ENCODE measurements at regions not wholly inside any gene's neighbourhood (a gene's known extent, or its start where the extent isn't known, plus 50 kb on each side); places are given as distances from the start of the nearest gene placed in this dataset.
"Not testable (repeated sequence)": the region's sequence is repeated elsewhere in the genome, so short reads cannot be mapped to it uniquely, and the experiment has no call there.

DNA sequence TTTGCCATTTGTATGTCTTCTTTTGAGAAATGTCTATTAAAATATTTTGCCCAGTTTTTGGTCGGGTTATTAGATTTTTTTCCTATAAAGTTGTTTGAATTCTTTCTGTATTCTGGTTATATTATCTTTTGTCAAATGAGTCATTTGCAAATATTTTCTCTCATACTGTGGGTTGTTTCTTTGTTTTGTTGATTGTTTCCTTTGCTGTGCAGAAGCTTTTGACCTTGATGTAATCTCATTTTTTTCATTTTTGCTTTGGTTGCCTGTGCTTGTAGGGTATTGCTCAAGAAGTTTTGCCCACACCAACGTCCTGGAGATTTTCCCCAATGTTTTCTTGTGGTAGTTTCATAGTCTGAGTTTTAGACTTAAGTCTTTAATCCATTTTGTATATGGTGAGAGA is 245.7 kb downstream of the ADCYAP1 start:
- H3K79me2 ChIP-seq (ENCODE audit: control insufficient read depth, insufficient read depth, low read length, poor library complexity) = no peaks in the 10 kb centered on the region
- H3K36me3 ChIP-seq (ENCODE audit: control insufficient read depth in 1 of 2, insufficient read depth in 2 of 2, low read length in 2 of 2) = no peaks in the 10 kb centered on the region
- no peak overlapping the region for H3K4me2 ChIP-seq (ENCODE audit: low read length)
- no peak overlapping the region for H2BK5ac ChIP-seq (ENCODE audit: low read depth, low read length, poor library complexity)
- no peak overlapping the region for H2BK12ac ChIP-seq (ENCODE audit: low read length)
- no peak overlapping the region for H3K9ac ChIP-seq (ENCODE audit: low read length)
- no peak overlapping the region for H3K4ac ChIP-seq (ENCODE audit: low read depth, low read length)
- DNase-seq = peak in 1 of 2 donors; percentile 81
- H3K4me1 ChIP-seq (ENCODE audit: control insufficient read depth in 1 of 2, insufficient read depth in 2 of 2, low read length in 2 of 2) = no peaks in the 10 kb centered on the region
- no peak overlapping the region for H4K91ac ChIP-seq (ENCODE audit: low read depth, low read length)
- no peak overlapping the region for H2BK120ac ChIP-seq (ENCODE audit: insufficient read depth, low read length, poor library complexity)
- H4K12ac ChIP-seq (ENCODE audit: low read depth, low read length) = no peak overlapping the region
- H3K23ac ChIP-seq (ENCODE audit: low read length) = no peak overlapping the region
- no peak overlapping the region for H3K4me3 ChIP-seq (ENCODE audit: low read depth, low read length)
- no peak overlapping the region for H3K27ac ChIP-seq (ENCODE audit: low read depth, low read length)
- H2AFZ ChIP-seq (ENCODE audit: insufficient read depth, low read length, poor library complexity) = no peak overlapping the region
- no peak overlapping the region for H4K8ac ChIP-seq (ENCODE audit: low read depth, low read length)
- H3K9me3 ChIP-seq (ENCODE audit: insufficient read depth, low read depth, low read length) = no peaks in the 10 kb centered on the region
- no peaks in the 10 kb centered on the region for H3K79me1 ChIP-seq (ENCODE audit: low read length)
- H2AK5ac ChIP-seq (ENCODE audit: low read length) = no peak overlapping the region
- WGBS (ENCODE audit: extremely low coverage, insufficient coverage, insufficient read length) = no CpG with 5 or more reads among the region's 2 CpGs
- no peaks in the 10 kb centered on the region for H3K27me3 ChIP-seq (ENCODE audit: insufficient read depth, low read length)
- H3K14ac ChIP-seq (ENCODE audit: low read length) = no peak overlapping the region
- no peak overlapping the region for H3K18ac ChIP-seq (ENCODE audit: low read length)

DNA sequence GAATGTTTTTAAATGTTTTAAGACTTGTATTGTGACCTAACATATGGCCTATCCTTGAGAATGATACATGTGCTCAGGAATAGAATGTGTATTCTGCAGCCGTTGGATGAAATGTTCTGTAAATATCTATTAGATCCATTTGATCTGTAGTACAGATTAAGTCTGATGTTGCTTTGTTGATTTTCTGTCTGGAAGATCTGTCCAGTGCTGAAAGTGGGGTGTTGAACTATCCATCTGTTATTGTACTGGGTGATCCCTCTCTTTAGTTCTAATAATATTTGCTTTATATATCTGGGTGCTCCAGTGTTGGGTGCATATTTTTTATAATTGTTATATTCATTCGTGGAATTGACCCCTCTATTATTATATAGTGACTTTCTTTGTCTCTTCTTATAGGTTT is 248.3 kb downstream of the ADCYAP1 start:
- not testable (repeated sequence) for H3K9me3 ChIP-seq (ENCODE audit: insufficient read depth, low read depth, low read length); H3K4me1 ChIP-seq (ENCODE audit: control insufficient read depth in 1 of 2, insufficient read depth in 2 of 2, low read length in 2 of 2); H3K23ac ChIP-seq (ENCODE audit: low read length); H3K27ac ChIP-seq (ENCODE audit: low read depth, low read length); H3K4me3 ChIP-seq (ENCODE audit: low read depth, low read length); H4K12ac ChIP-seq (ENCODE audit: low read depth, low read length); H3K4me2 ChIP-seq (ENCODE audit: low read length); H4K8ac ChIP-seq (ENCODE audit: low read depth, low read length); DNase-seq; H2BK12ac ChIP-seq (ENCODE audit: low read length); H4K91ac ChIP-seq (ENCODE audit: low read depth, low read length); H3K27me3 ChIP-seq (ENCODE audit: insufficient read depth, low read length); H2BK5ac ChIP-seq (ENCODE audit: low read depth, low read length, poor library complexity); H3K79me1 ChIP-seq (ENCODE audit: low read length); H2AFZ ChIP-seq (ENCODE audit: insufficient read depth, low read length, poor library complexity); H3K18ac ChIP-seq (ENCODE audit: low read length); H3K79me2 ChIP-seq (ENCODE audit: control insufficient read depth, insufficient read depth, low read length, poor library complexity); H2AK5ac ChIP-seq (ENCODE audit: low read length); H3K4ac ChIP-seq (ENCODE audit: low read depth, low read length); H2BK120ac ChIP-seq (ENCODE audit: insufficient read depth, low read length, poor library complexity); H3K14ac ChIP-seq (ENCODE audit: low read length); H3K36me3 ChIP-seq (ENCODE audit: control insufficient read depth in 1 of 2, insufficient read depth in 2 of 2, low read length in 2 of 2); H3K9ac ChIP-seq (ENCODE audit: low read length)
- WGBS (ENCODE audit: extremely low coverage, insufficient coverage, insufficient read length) = no CpG with 5 or more reads among the region's 2 CpGs

DNA sequence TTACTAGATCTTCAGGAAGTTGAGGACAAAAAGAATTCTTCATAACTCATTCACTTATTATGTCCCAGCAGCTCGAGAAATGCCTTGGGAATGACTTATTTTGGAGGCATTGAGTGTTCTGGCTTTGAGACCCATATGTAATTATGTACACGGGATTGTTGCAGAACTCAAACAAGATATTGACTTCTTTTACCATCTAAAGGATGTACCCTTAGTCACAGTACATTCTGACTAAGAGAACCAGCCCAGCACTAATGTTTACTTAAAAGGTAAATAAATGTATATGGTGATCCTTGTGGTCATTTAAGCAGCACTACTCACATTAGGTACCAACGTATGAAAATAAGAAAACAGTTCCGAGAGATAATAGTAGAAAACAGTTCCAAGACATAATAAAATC is 268.9 kb downstream of the ADCYAP1 start:
- Histone ChIP-seq H3K27me3 (ENCODE audit: insufficient read depth, low read length) (no peaks in the 10 kb centered on the region), H2BK12ac (ENCODE audit: low read length) (no peak overlapping the region), H4K91ac (ENCODE audit: low read depth, low read length) (no peak overlapping the region), H3K4me2 (ENCODE audit: low read length) (no peak overlapping the region), H3K9me3 (ENCODE audit: insufficient read depth, low read depth, low read length) (peaks cover 3% of the 10 kb centered on the region), H2BK5ac (ENCODE audit: low read depth, low read length, poor library complexity) (no peak overlapping the region), H3K27ac (ENCODE audit: low read depth, low read length) (no peak overlapping the region), H3K4me3 (ENCODE audit: low read depth, low read length) (no peak overlapping the region), H2AK5ac (ENCODE audit: low read length) (no peak overlapping the region), H3K18ac (ENCODE audit: low read length) (no peak overlapping the region), H3K9ac (ENCODE audit: low read length) (no peak overlapping the region), H3K79me1 (ENCODE audit: low read length) (no peaks in the 10 kb centered on the region), H3K79me2 (ENCODE audit: control insufficient read depth, insufficient read depth, low read length, poor library complexity) (no peaks in the 10 kb centered on the region), H3K14ac (ENCODE audit: low read length) (no peak overlapping the region), H3K4me1 (ENCODE audit: control insufficient read depth in 1 of 2, insufficient read depth in 2 of 2, low read length in 2 of 2) (no peaks in the 10 kb centered on the region), H2AFZ (ENCODE audit: insufficient read depth, low read length, poor library complexity) (no peak overlapping the region), H3K4ac (ENCODE audit: low read depth, low read length) (no peak overlapping the region), H4K12ac (ENCODE audit: low read depth, low read length) (no peak overlapping the region), H3K36me3 (ENCODE audit: control insufficient read depth in 1 of 2, insufficient read depth in 2 of 2, low read length in 2 of 2) (no peaks in the 10 kb centered on the region), H3K23ac (ENCODE audit: low read length) (no peak overlapping the region), H4K8ac (ENCODE audit: low read depth, low read length) (no peak overlapping the region), H2BK120ac (ENCODE audit: insufficient read depth, low read length, poor library complexity) (no peak overlapping the region)
- no CpG with 5 or more reads among the region's 4 CpGs for WGBS (ENCODE audit: extremely low coverage, insufficient coverage, insufficient read length)
- peak; percentile 48 to 61 for DNase-seq

DNA sequence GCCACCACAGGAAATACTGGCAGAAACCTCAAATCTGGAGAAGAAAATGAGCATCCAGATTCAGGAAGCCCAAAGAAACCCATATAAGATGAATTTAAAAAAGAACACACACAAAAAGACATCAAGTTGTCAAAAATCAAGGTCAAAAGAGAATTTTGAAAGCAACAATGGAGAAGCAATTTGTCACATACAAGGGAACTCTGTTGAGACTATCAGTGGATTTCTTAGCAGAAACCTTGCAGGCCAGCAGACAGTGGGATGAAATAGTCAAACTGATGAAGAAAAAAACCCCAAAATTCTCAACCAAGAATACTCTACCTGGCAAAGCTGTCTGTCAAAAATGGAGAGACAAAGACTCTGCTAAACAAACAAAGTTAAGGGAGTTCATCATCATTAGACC is 272.6 kb downstream of the ADCYAP1 start:
- Histone ChIP-seq H3K18ac (ENCODE audit: low read length) (no peak overlapping the region), H2AFZ (ENCODE audit: insufficient read depth, low read length, poor library complexity) (no peak overlapping the region), H3K23ac (ENCODE audit: low read length) (no peak overlapping the region), H2BK12ac (ENCODE audit: low read length) (no peak overlapping the region), H2AK5ac (ENCODE audit: low read length) (no peak overlapping the region), H4K12ac (ENCODE audit: low read depth, low read length) (no peak overlapping the region), H4K8ac (ENCODE audit: low read depth, low read length) (no peak overlapping the region), H3K4me1 (ENCODE audit: control insufficient read depth in 1 of 2, insufficient read depth in 2 of 2, low read length in 2 of 2) (no peaks in the 10 kb centered on the region), H3K79me2 (ENCODE audit: control insufficient read depth, insufficient read depth, low read length, poor library complexity) (no peaks in the 10 kb centered on the region), H3K9ac (ENCODE audit: low read length) (no peak overlapping the region), H3K79me1 (ENCODE audit: low read length) (no peaks in the 10 kb centered on the region), H3K36me3 (ENCODE audit: control insufficient read depth in 1 of 2, insufficient read depth in 2 of 2, low read length in 2 of 2) (no peaks in the 10 kb centered on the region), H2BK120ac (ENCODE audit: insufficient read depth, low read length, poor library complexity) (no peak overlapping the region), H4K91ac (ENCODE audit: low read depth, low read length) (no peak overlapping the region), H3K27ac (ENCODE audit: low read depth, low read length) (no peak overlapping the region), H2BK5ac (ENCODE audit: low read depth, low read length, poor library complexity) (no peak overlapping the region), H3K4me3 (ENCODE audit: low read depth, low read length) (no peak overlapping the region), H3K4me2 (ENCODE audit: low read length) (no peak overlapping the region), H3K27me3 (ENCODE audit: insufficient read depth, low read length) (no peaks in the 10 kb centered on the region), H3K9me3 (ENCODE audit: insufficient read depth, low read depth, low read length) (peaks cover 3% of the 10 kb centered on the region), H3K14ac (ENCODE audit: low read length) (no peak overlapping the region), H3K4ac (ENCODE audit: low read depth, low read length) (no peak overlapping the region)
- DNase-seq = no peak

DNA sequence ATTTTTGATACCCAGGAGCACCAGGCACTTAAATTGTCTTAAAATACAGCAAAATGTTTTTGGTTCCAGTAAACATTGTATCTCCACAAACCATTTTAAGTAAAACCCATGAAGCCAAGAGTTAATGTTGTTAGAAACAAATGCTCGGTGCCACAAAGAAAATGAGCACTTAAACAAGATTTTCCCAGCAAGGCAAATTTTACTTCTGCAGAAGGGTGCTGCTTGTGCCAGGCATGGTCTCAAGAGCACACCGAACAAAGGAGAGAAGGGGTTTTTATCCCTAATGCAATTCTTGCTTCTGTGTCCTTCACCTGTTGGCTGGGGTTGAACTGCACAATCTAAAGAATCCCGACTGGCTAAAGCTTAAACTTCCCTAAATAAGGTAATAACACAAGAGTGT is 286.7 kb downstream of the ADCYAP1 start:
- Histone ChIP-seq H3K36me3 (ENCODE audit: control insufficient read depth in 1 of 2, insufficient read depth in 2 of 2, low read length in 2 of 2) (no peaks in the 10 kb centered on the region), H4K12ac (ENCODE audit: low read depth, low read length) (no peak overlapping the region), H3K18ac (ENCODE audit: low read length) (no peak overlapping the region), H3K27ac (ENCODE audit: low read depth, low read length) (no peak overlapping the region), H2AFZ (ENCODE audit: insufficient read depth, low read length, poor library complexity) (no peak overlapping the region), H4K8ac (ENCODE audit: low read depth, low read length) (no peak overlapping the region), H3K27me3 (ENCODE audit: insufficient read depth, low read length) (no peaks in the 10 kb centered on the region), H3K4me2 (ENCODE audit: low read length) (no peak overlapping the region), H2BK12ac (ENCODE audit: low read length) (no peak overlapping the region), H3K4ac (ENCODE audit: low read depth, low read length) (no peak overlapping the region), H2BK120ac (ENCODE audit: insufficient read depth, low read length, poor library complexity) (no peak overlapping the region), H2AK5ac (ENCODE audit: low read length) (no peak overlapping the region), H3K79me1 (ENCODE audit: low read length) (no peaks in the 10 kb centered on the region), H3K14ac (ENCODE audit: low read length) (no peak overlapping the region), H2BK5ac (ENCODE audit: low read depth, low read length, poor library complexity) (no peak overlapping the region), H3K23ac (ENCODE audit: low read length) (no peak overlapping the region), H3K9me3 (ENCODE audit: insufficient read depth, low read depth, low read length) (peaks cover 2% of the 10 kb centered on the region), H3K4me1 (ENCODE audit: control insufficient read depth in 1 of 2, insufficient read depth in 2 of 2, low read length in 2 of 2) (no peaks in the 10 kb centered on the region), H4K91ac (ENCODE audit: low read depth, low read length) (no peak overlapping the region), H3K4me3 (ENCODE audit: low read depth, low read length) (no peak overlapping the region), H3K79me2 (ENCODE audit: control insufficient read depth, insufficient read depth, low read length, poor library complexity) (no peaks in the 10 kb centered on the region), H3K9ac (ENCODE audit: low read length) (peak overlapping the region; percentile 33)
- no CpG with 5 or more reads among the region's 3 CpGs for WGBS (ENCODE audit: extremely low coverage, insufficient coverage, insufficient read length)
- DNase-seq = no peak

Measured in trophoblast cell (in vitro differentiated cells and primary cell).